Thyroid gland (tissue), 4 donors: ENCODE measurements at regions not wholly inside any gene's neighbourhood (a gene's known extent, or its start where the extent isn't known, plus 50 kb on each side); places are given as distances from the start of the nearest gene placed in this dataset.

Source experiments
- POLR2A ChIP-seq, 2 donors: fragments of 450-650 bp; IDR thresholded peaks; one replicate each; pipeline ENCODE4 v1.6.1; 2017; ENCODE audit warnings: antibody characterized with exemption in 2 of 2, mild to moderate bottlenecking in 2 of 2, moderate library complexity in 1 of 2
- TF ChIP-seq, protein P1 (sequence below), 6 experiments: fragments of 200-600 bp in 3 of 6; fragments of 450-650 bp in 3 of 6; sonication (generic) in 3 of 6; IDR thresholded peaks; one replicate each; pipeline ENCODE4 v1.5.1; 2016 to 2019; ENCODE audit warnings: antibody characterized with exemption in 6 of 6, mild to moderate bottlenecking in 2 of 6, inconsistent platforms in 1 of 6, moderate library complexity in 1 of 6

DNA sequence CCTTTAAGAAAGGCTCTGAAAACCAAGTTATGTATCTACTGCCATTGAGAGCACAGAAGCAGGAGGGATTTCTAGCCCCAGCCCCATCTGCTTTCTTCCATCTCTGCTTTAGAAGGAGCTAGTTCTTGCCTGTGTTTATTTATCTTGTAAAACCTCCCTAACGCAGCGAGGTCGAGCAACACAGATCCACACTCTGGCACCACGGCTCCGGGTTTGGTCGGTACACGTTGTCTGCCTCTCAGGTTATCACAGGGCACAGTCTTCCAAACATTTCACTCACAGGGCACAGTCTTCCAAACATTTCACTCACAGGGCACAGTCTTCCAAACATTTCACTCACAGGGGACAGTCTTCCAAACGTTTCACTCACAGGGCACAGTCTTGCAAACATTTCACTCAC is 69.7 kb upstream of the TLR3 start:
- TF ChIP-seq, protein P1, sequence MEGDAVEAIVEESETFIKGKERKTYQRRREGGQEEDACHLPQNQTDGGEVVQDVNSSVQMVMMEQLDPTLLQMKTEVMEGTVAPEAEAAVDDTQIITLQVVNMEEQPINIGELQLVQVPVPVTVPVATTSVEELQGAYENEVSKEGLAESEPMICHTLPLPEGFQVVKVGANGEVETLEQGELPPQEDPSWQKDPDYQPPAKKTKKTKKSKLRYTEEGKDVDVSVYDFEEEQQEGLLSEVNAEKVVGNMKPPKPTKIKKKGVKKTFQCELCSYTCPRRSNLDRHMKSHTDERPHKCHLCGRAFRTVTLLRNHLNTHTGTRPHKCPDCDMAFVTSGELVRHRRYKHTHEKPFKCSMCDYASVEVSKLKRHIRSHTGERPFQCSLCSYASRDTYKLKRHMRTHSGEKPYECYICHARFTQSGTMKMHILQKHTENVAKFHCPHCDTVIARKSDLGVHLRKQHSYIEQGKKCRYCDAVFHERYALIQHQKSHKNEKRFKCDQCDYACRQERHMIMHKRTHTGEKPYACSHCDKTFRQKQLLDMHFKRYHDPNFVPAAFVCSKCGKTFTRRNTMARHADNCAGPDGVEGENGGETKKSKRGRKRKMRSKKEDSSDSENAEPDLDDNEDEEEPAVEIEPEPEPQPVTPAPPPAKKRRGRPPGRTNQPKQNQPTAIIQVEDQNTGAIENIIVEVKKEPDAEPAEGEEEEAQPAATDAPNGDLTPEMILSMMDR (IDR thresholded peaks at IDR 0.05): no peak
- TF ChIP-seq POLR2A (IDR thresholded peaks at IDR 0.05): no peak
